HG02642 (cell line): ENCODE measurements at regions not wholly inside any gene's neighbourhood (a gene's known extent, or its start where the extent isn't known, plus 50 kb on each side); places are given as distances from the start of the nearest gene placed in this dataset.

Experiments
- ATAC-seq: cut with Tn5 transposase; IDR thresholded peaks from one replicate; pipeline ENCODE4 v1.9.1; 2021; ENCODE audit warnings: mild to moderate bottlenecking; ENCODE audit not compliant: unreplicated experiment, poor library complexity

GRCh38 chr11:45482331-45482730 is 183.1 kb downstream of the CHST1 start:
- ATAC-seq, result no peak

GRCh38 chr11:45481026-45481425 is 184.4 kb downstream of the CHST1 start:
- no peak for ATAC-seq

DNA sequence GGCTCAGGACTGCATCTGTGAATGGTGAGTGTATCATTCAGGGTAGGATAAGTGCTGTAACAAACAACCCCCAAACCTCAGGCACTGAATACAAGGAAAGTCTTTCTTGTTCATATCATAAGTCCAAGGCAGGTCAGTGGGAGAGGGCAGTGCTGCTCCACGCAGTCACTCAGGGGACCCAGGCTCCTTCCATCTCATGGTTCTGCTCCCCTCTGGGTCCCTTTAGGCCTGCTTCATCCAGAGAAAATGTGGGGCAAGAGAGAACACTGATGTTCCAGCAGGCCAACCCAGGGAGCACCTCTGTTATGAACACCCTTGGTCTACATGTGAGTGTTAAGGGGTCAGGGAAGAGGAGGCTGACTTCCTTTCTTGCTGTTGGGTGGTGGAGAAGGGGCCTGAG is 187.8 kb downstream of the CHST1 start:
- no peak for ATAC-seq

GRCh38 chr11:45476126-45476525 is 189.3 kb downstream of the CHST1 start:
- ATAC-seq, result no peak

- ATAC-seq, result no peak
These were observed 189.0 kb upstream of the SYT13 start for GRCh38 chr11:45475173-45475572.

DNA sequence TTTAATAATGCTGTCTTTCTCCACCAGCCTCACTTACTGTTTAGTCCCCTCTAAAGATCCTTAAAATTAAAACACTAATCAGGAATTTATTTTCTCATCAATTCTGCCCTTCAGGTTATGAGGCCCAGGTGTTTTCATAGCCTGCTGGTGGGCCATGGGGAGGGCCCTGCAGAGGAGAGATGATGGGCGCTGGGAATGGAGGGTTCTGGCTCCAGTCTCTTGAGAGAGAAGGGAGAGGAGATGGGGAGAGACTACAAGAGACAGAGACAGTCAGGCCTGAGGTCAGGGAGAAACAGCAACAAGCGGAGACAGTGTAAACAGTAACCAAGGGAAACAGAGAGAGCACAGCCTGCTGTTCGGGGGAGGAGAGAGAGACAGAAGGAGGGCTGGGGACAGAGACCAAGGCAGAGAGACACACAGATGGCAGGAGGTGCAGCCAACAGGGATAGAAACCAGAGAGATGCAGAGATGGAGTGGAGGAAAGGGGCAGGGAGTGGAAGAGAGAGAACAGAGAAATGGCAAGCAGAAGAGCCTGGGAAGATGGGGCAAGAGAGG is 187.3 kb upstream of the SYT13 start:
- no peak for ATAC-seq

GRCh38 chr11:45472716-45473317 is 186.7 kb upstream of the SYT13 start:
- ATAC-seq, result no peak

GRCh38 chr11:45471266-45471665 is 185.1 kb upstream of the SYT13 start:
- no peak for ATAC-seq

DNA sequence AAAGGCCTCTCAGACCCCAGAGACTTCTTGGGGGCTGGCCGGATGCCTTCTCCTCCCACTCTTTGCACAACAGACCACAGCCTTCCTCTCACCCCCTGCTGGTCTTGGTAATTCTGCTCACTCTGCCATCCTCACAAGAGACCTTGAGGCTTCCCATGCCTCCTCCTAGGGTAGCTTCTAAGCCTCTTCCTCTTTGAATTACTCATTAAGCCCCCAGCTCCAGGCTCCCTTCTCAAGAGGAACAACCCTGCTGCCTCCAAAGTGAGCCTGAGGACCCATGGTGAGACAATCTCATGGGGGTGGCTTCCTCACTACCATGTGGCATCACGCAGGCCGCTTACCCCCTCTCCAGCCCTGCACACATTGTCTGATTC is 184.6 kb upstream of the SYT13 start:
- no peak for ATAC-seq

- no peak for ATAC-seq
These were observed 184.1 kb upstream of the SYT13 start for GRCh38 chr11:45470151-45470793.

- ATAC-seq, result no peak
These were observed 182.2 kb upstream of the SYT13 start for GRCh38 chr11:45468267-45468856.

GRCh38 chr11:45463541-45463940 is 177.4 kb upstream of the SYT13 start:
- ATAC-seq, result no peak

- ATAC-seq, result no peak
These were observed 175.4 kb upstream of the SYT13 start for GRCh38 chr11:45461514-45461913.

DNA sequence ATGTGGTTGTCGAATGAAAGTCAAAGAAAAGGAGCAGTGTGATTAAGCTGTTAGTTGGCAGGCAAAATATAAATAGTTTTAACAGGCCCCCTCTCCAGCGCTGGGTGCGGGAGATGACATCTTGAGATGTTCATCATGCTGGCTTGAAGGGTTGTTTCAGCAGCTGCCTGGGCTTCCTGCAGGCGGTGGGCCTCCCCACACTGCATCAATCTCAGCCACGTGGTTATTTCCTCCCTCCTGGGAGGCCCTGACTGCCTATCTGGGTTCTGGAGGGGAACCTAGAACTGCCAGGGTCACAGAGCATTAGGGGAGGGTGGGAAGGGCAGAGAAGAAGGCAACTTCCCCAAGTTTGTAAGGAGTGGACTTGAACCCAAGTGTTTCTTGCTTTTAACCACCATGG is 173.3 kb upstream of the SYT13 start:
- ATAC-seq, result no peak

DNA sequence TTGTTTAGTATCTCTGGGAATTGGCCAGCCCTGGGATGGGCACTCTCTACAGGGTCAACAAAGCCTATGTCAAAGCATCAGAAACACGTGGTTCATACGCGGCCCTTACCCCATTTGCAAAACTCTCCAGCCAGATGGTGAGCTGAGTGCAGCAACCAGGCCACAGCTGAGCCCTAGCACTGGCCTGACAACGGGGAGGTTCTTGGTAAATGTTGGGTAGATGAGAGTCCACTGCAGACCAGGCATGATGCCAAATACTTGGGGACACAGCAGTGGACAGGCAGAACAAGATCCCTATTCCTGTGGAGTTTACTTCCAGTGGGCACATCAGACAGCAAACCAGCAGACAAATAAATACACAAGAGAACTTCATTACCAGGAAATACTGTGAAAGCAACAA is 172.1 kb upstream of the SYT13 start:
- no peak for ATAC-seq

DNA sequence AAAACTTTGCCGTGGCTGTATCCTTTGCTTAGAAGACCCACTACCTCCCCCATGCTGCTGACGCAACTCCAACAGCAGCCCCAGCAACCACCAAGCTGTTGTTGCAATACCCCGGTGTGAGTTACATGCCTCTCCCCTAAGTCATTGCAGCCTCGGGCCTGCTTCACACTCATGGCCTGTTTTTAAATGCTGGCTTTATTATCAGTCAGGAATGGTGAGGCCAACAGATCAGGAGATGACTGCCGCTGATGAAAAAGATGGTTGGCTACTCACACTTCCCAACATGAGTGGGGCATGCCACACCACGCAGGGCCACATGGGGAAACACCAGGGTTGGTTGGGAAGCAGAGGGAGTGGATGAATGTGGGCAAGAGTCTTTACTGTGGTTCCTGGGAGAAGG is 171.5 kb upstream of the SYT13 start:
- ATAC-seq, result no peak

- no peak for ATAC-seq
These were observed 170.5 kb upstream of the SYT13 start for GRCh38 chr11:45456686-45457085.

- no peak for ATAC-seq
These were observed 169.4 kb upstream of the SYT13 start for GRCh38 chr11:45455536-45455935.

GRCh38 chr11:45454917-45455401 is 168.8 kb upstream of the SYT13 start:
- no peak for ATAC-seq

- ATAC-seq, result no peak
These were observed 167.6 kb upstream of the SYT13 start for GRCh38 chr11:45453721-45454120.

- no peak for ATAC-seq
These were observed 165.8 kb upstream of the SYT13 start for GRCh38 chr11:45451766-45452440.
